H9 (cell line): ENCODE measurements at regions not wholly inside any gene's neighbourhood (a gene's known extent, or its start where the extent isn't known, plus 50 kb on each side); places are given as distances from the start of the nearest gene placed in this dataset.

ENCODE experiments used
- DNase-seq: peaks from one replicate; pipeline ENCODE4 v3.0.0-alpha.2; 2017
- H2AFZ ChIP-seq: one replicate; pipeline ENCODE4 v1.6.1; 2013; ENCODE audit warnings: mild to moderate bottlenecking, low read length, control low read depth, moderate library complexity
- H2AK5ac ChIP-seq: 2 replicates; pipeline ENCODE4 v1.6.1; 2013; ENCODE audit warnings: low read length, control low read depth, mixed read lengths; ENCODE audit not compliant: insufficient read length
- H2BK120ac ChIP-seq: one replicate; pipeline ENCODE4 v1.6.1; 2013; ENCODE audit warnings: low read depth, mild to moderate bottlenecking, low read length, control low read depth, inconsistent platforms; ENCODE audit not compliant: poor library complexity, severe bottlenecking
- H2BK12ac ChIP-seq: 2 replicates; pipeline ENCODE4 v1.6.1; 2013; ENCODE audit warnings: low read length, control low read depth, mixed read lengths, low read depth; ENCODE audit not compliant: insufficient read length
- H2BK15ac ChIP-seq: 2 replicates; pipeline ENCODE4 v1.6.1; 2013; ENCODE audit warnings: low read depth, low read length, control low read depth
- H2BK20ac ChIP-seq: one replicate; pipeline ENCODE4 v1.6.1; 2013; ENCODE audit warnings: low read depth, mild to moderate bottlenecking, low read length, control low read depth, inconsistent platforms; ENCODE audit not compliant: poor library complexity, severe bottlenecking
- H2BK5ac ChIP-seq: 2 replicates; pipeline ENCODE4 v1.6.1; 2013; ENCODE audit warnings: low read length, control low read depth, mixed read lengths; ENCODE audit not compliant: insufficient read length
- H3K14ac ChIP-seq: 2 replicates; pipeline ENCODE4 v1.6.1; 2013; ENCODE audit warnings: low read length, control low read depth; ENCODE audit not compliant: insufficient read depth
- H3K18ac ChIP-seq: 2 replicates; pipeline ENCODE4 v1.6.1; 2013; ENCODE audit warnings: low read depth, mild to moderate bottlenecking, mixed read lengths, low read length, control low read depth; ENCODE audit not compliant: insufficient read length
- H3K23ac ChIP-seq: 2 replicates; pipeline ENCODE4 v1.6.1; 2013; ENCODE audit warnings: low read length, control low read depth, mixed read lengths, low read depth; ENCODE audit not compliant: insufficient read length
- H3K23me2 ChIP-seq: 2 replicates; pipeline ENCODE4 v1.6.1; 2013; ENCODE audit warnings: low read depth, mild to moderate bottlenecking, mixed read lengths, low read length, control low read depth; ENCODE audit not compliant: insufficient read length, poor library complexity, severe bottlenecking
- H3K27ac ChIP-seq: 2 replicates; pipeline ENCODE4 v1.5.1; 2013; ENCODE audit warnings: low read length, control low read depth, mixed read lengths, low read depth; ENCODE audit not compliant: insufficient read length
- H3K27me3 ChIP-seq: 2 replicates; pipeline ENCODE4 v1.6.1; 2013; ENCODE audit warnings: low read length, control low read depth, inconsistent platforms; ENCODE audit not compliant: insufficient read depth
- H3K4ac ChIP-seq: 2 replicates; pipeline ENCODE4 v1.6.1; 2013; ENCODE audit warnings: low read depth, mild to moderate bottlenecking, control low read depth, inconsistent platforms, low read length, moderate library complexity
- H3K4me1 ChIP-seq: 2 replicates; pipeline ENCODE4 v1.6.1; 2013; ENCODE audit warnings: low read length, control low read depth, inconsistent platforms; ENCODE audit not compliant: insufficient read depth
- H3K4me2 ChIP-seq: 2 replicates; pipeline ENCODE4 v1.6.1; 2013; ENCODE audit warnings: low read length, control low read depth, mixed read lengths; ENCODE audit not compliant: insufficient read length, insufficient read depth
- H3K56ac ChIP-seq: 2 replicates; pipeline ENCODE4 v1.6.1; 2013; ENCODE audit warnings: low read depth, mild to moderate bottlenecking, mixed read lengths, low read length, control low read depth; ENCODE audit not compliant: insufficient read length
- H3K79me1 ChIP-seq: 2 replicates; pipeline ENCODE4 v1.6.1; 2013; ENCODE audit warnings: low read depth, mild to moderate bottlenecking, moderate library complexity, low read length, control low read depth, inconsistent platforms; ENCODE audit not compliant: insufficient read depth, poor library complexity, severe bottlenecking
- H3K79me2 ChIP-seq: 2 replicates; pipeline ENCODE4 v1.6.1; 2013; ENCODE audit warnings: low read length, control low read depth, inconsistent platforms; ENCODE audit not compliant: insufficient read depth
- H3K9ac ChIP-seq: 2 replicates; pipeline ENCODE4 v1.6.1; 2013; ENCODE audit warnings: low read length, control low read depth, mixed read lengths; ENCODE audit not compliant: insufficient read length; ENCODE audit errors: extremely low read depth
- H3K9me3 ChIP-seq: one replicate; pipeline ENCODE4 v1.6.1; 2013; ENCODE audit warnings: low read depth, low read length, inconsistent platforms; ENCODE audit not compliant: control insufficient read depth
- H3T11ph ChIP-seq: one replicate; pipeline ENCODE4 v1.6.1; 2013; ENCODE audit warnings: mild to moderate bottlenecking, low read length, control low read depth, inconsistent platforms
- H4K20me1 ChIP-seq: one replicate; pipeline ENCODE4 v1.6.1; 2013; ENCODE audit not compliant: control insufficient read depth, insufficient read length, insufficient read depth
- H4K5ac ChIP-seq: 2 replicates; pipeline ENCODE4 v1.6.1; 2013; ENCODE audit warnings: low read depth, mild to moderate bottlenecking, mixed read lengths, low read length, control low read depth; ENCODE audit not compliant: insufficient read length
- H4K8ac ChIP-seq: replicated peaks from 2 replicates; pipeline ENCODE4 v1.6.1; 2013; ENCODE audit warnings: low read length, control low read depth, mixed read lengths, low read depth; ENCODE audit not compliant: insufficient read length
- H4K91ac ChIP-seq: 2 replicates; pipeline ENCODE4 v1.6.1; 2013; ENCODE audit warnings: low read depth, mild to moderate bottlenecking, moderate library complexity, mixed read lengths, low read length, control low read depth; ENCODE audit not compliant: insufficient read length
- H3K27ac Mint-ChIP-seq, 3 experiments: 2 replicates in 2 of 3; 3 replicates in 1 of 3; pipeline ENCODE4 v1.8.0; 2020 to 2021; ENCODE audit warnings: mixed read lengths in 3 of 3, mild to moderate bottlenecking in 1 of 3, moderate library complexity in 1 of 3
- H3K27me3 Mint-ChIP-seq: 2 replicates; pipeline ENCODE4 v1.8.0; 2021; ENCODE audit warnings: low read depth, mild to moderate bottlenecking, moderate library complexity, mixed read lengths
- H3K36me3 Mint-ChIP-seq, 3 experiments: 2 replicates in 2 of 3; 3 replicates in 1 of 3; pipeline ENCODE4 v1.8.0; 2020 to 2021; ENCODE audit warnings: low read depth in 3 of 3, mixed read lengths in 3 of 3; ENCODE audit not compliant: insufficient read depth in 1 of 3
- H3K4me1 Mint-ChIP-seq, 2 experiments: 2 replicates each; pipeline ENCODE4 v1.8.0; 2020; ENCODE audit warnings: mixed read lengths in 2 of 2
- H3K4me3 Mint-ChIP-seq, 2 experiments: 2 replicates in 1 of 2; 3 replicates in 1 of 2; pipeline ENCODE4 v1.8.0; 2020 to 2021; ENCODE audit warnings: mild to moderate bottlenecking in 2 of 2, mixed read lengths in 2 of 2, moderate library complexity in 1 of 2
- H3K9me3 Mint-ChIP-seq, 2 experiments: 2 replicates in 1 of 2; 3 replicates in 1 of 2; pipeline ENCODE4 v1.8.0; 2020; ENCODE audit warnings: mild to moderate bottlenecking in 2 of 2, mixed read lengths in 2 of 2, moderate library complexity in 1 of 2
- CTCF ChIP-seq: fragments of 200-600 bp; sonication (generic); conservative IDR thresholded peaks from 3 replicates; pipeline ENCODE4 v1.8.0; 2021; ENCODE audit warnings: antibody characterized with exemption, mild to moderate bottlenecking
- WGBS: extraction: QIAGEN DNeasy Blood & Tissue Kit; methylation state at CpG from one replicate; pipeline ENCODE4 v1.1.7; 2013; ENCODE audit warnings: missing lambda C conversion rate, low lambda C conversion rate, mixed read lengths; ENCODE audit not compliant: insufficient read length; ENCODE audit errors: extremely low coverage; 5-methylcytosine and 5-hydroxymethylcytosine counted together

GRCh38 chr3:66597308-66597863 is 96.6 kb upstream of the LRIG1 start:
- no peak overlapping the region for H3K27ac Mint-ChIP-seq
- no peak overlapping the region for H3T11ph ChIP-seq
- TF ChIP-seq CTCF: no peak
- H3K9ac ChIP-seq: no peak overlapping the region
- no peak overlapping the region for H3K23ac ChIP-seq
- no CpG with 5 or more reads among the region's 5 CpGs for WGBS
- H3K27me3 Mint-ChIP-seq: no peaks in the 10 kb centered on the region
- H3K27me3 ChIP-seq: no peaks in the 10 kb centered on the region
- peaks cover 22 to 31% of the 10 kb centered on the region in 2 experiments for H3K4me1 Mint-ChIP-seq
- H4K91ac ChIP-seq: no peak overlapping the region
- no peak overlapping the region; the same call in 1 of the 2 replicates for H2BK15ac ChIP-seq
- no peaks in the 10 kb centered on the region for H3K79me1 ChIP-seq
- no peak overlapping the region for H3K4me3 Mint-ChIP-seq
- no peak overlapping the region for H3K27ac ChIP-seq
- H3K23me2 ChIP-seq: no peaks in the 10 kb centered on the region
- no peaks in the 10 kb centered on the region for H3K79me2 ChIP-seq
- no peaks in the 10 kb centered on the region for H3K9me3 ChIP-seq
- H2BK120ac ChIP-seq: no peak overlapping the region
- no peak overlapping the region for H3K14ac ChIP-seq
- no peaks in the 10 kb centered on the region for H3K36me3 Mint-ChIP-seq
- H2AK5ac ChIP-seq: no peak overlapping the region
- H2BK5ac ChIP-seq: no peak overlapping the region
- H3K4me1 ChIP-seq: peaks cover 2% of the 10 kb centered on the region; the same call in 1 of the 2 replicates
- no peak overlapping the region for H3K4ac ChIP-seq
- H3K18ac ChIP-seq: no peak overlapping the region
- no peak overlapping the region for H3K4me2 ChIP-seq
- no peak overlapping the region for H2BK12ac ChIP-seq
- no peak overlapping the region for H2BK20ac ChIP-seq
- H2AFZ ChIP-seq: no peak overlapping the region
- H4K20me1 ChIP-seq: no peaks in the 10 kb centered on the region
- no peak for DNase-seq
- H3K9me3 Mint-ChIP-seq: no peaks in the 10 kb centered on the region
- H3K56ac ChIP-seq: no peak overlapping the region
- H4K5ac ChIP-seq: no peak overlapping the region
- H4K8ac ChIP-seq: no peak overlapping the region
